HCT116 (cell line): ENCODE measurements at regions not wholly inside any gene's neighbourhood (a gene's known extent, or its start where the extent isn't known, plus 50 kb on each side); places are given as distances from the start of the nearest gene placed in this dataset.

ENCODE experiments used
- ATAC-seq: fragments of 200-7000 bp; cut with Tn5 transposase; 2 replicates; pipeline ENCODE4 v1.9.1; 2020; ENCODE audit warnings: mild to moderate bottlenecking, moderate library complexity
- BruUV-seq: library from RNA; stranded (reverse); fragments of 400-500 nt; replicated peaks from 2 replicates; lab custom pipeline; 2021; lab: Mats Ljungman, UMichigan
- CTCF ChIA-PET: fragments of 300-600 bp; sonication (Branson Sonifier 250); formaldehyde crosslinking; loops from one replicate; lab custom pipeline; 2021; ENCODE audit warnings: antibody characterized with exemption; lab: Charles Lee
- POLR2A ChIA-PET: fragments of 300-600, 350-600 bp; sonication (Branson Sonifier 250); formaldehyde crosslinking; loops from one replicate; lab custom pipeline; 2021; ENCODE audit warnings: antibody characterized with exemption; lab: Charles Lee
- RAD21 ChIA-PET, 2 experiments: fragments of 300-600 bp; sonication (Branson Sonifier 250); formaldehyde crosslinking; loops; one replicate each; lab custom pipeline; 2023; ENCODE audit warnings: low total read pairs in 2 of 2; ENCODE audit not compliant: uncharacterized antibody in 2 of 2, unreplicated experiment in 2 of 2, low non-redundant PET in 1 of 2; lab: Charles Lee
- DNase-seq: peaks from one replicate; pipeline ENCODE4 v3.0.0-alpha.2; 2010; ENCODE audit warnings: low read depth, low spot score
- H2AFZ ChIP-seq: fragments of 200-600 bp; shearing (Covaris generic), sonication (generic); 2 replicates; pipeline ENCODE4 v1.6.1; 2017; ENCODE audit warnings: low read depth, mixed run types, mixed read lengths, antibody characterized with exemption, low read length; ENCODE audit not compliant: poor library complexity, severe bottlenecking
- H3K27ac ChIP-seq: 2 replicates; pipeline ENCODE4 v1.5.1; 2012; ENCODE audit warnings: low read depth, low read length
- H3K27me3 ChIP-seq: fragments of 200-600 bp; sonication (generic); 2 replicates; pipeline ENCODE4 v1.6.1; 2016; ENCODE audit warnings: mixed run types, low read length, mixed read lengths; ENCODE audit not compliant: insufficient read depth
- H3K36me3 ChIP-seq, 2 experiments: fragments of 200-500 bp in 1 of 2; fragments of 200-600 bp in 1 of 2; sonication (Bioruptor generic) in 1 of 2; sonication (generic) in 1 of 2; 2 replicates each; pipeline versions ENCODE4 v1.5.1 to v1.6.1; 2014 to 2016; ENCODE audit warnings: low read length in 2 of 2, inconsistent platforms in 1 of 2, mixed read lengths in 1 of 2, mixed run types in 1 of 2; ENCODE audit not compliant: insufficient read depth in 2 of 2, control insufficient read depth in 1 of 2
- H3K4me1 ChIP-seq, 2 experiments: fragments of 200-600 bp in 1 of 2; sonication (generic) in 1 of 2; 2 replicates each; pipeline versions ENCODE4 v1.5.1 to v1.6.1; 2012 to 2017; ENCODE audit warnings: low read length in 2 of 2, inconsistent platforms in 1 of 2, mild to moderate bottlenecking in 1 of 2, mixed read lengths in 1 of 2, mixed run types in 1 of 2, moderate library complexity in 1 of 2; ENCODE audit not compliant: insufficient read depth in 2 of 2, control insufficient read depth in 1 of 2
- H3K4me2 ChIP-seq: fragments of 200-600 bp; sonication (generic); 2 replicates; pipeline ENCODE4 v1.6.1; 2017; ENCODE audit warnings: mixed run types, low read length, mixed read lengths
- H3K4me3 ChIP-seq, 2 experiments: fragments of 200-600 bp in 1 of 2; sonication (generic) in 1 of 2; replicated peaks in 1 of 2; 2 replicates each; pipeline ENCODE4 v1.5.1; 2011 to 2016; ENCODE audit warnings: low read length in 2 of 2, control low read depth in 1 of 2, low read depth in 1 of 2, mild to moderate bottlenecking in 1 of 2, mixed read lengths in 1 of 2, mixed run types in 1 of 2
- H3K79me2 ChIP-seq: fragments of 200-600 bp; sonication (generic); 2 replicates; pipeline ENCODE4 v1.6.1; 2017; ENCODE audit warnings: mild to moderate bottlenecking, mixed run types, low read length, moderate library complexity, mixed read lengths; ENCODE audit not compliant: insufficient read depth
- H3K9ac ChIP-seq: fragments of 200-600 bp; sonication (generic); 2 replicates; pipeline ENCODE4 v1.6.1; 2016; ENCODE audit warnings: low read length, mixed read lengths
- H3K9me2 ChIP-seq: fragments of 200-600 bp; sonication (generic), shearing (Covaris generic); 2 replicates; pipeline ENCODE4 v1.6.1; 2017; ENCODE audit warnings: mixed run types, mild to moderate bottlenecking, moderate library complexity; ENCODE audit not compliant: insufficient read depth
- H3K9me3 ChIP-seq, 2 experiments: fragments of 200-500 bp in 1 of 2; fragments of 200-600 bp in 1 of 2; sonication (Bioruptor generic) in 1 of 2; sonication (generic) in 1 of 2; 2 replicates each; pipeline ENCODE4 v1.6.1; 2014 to 2017; ENCODE audit warnings: low read length in 2 of 2, mixed read lengths in 2 of 2, inconsistent platforms in 1 of 2, low read depth in 1 of 2, mild to moderate bottlenecking in 1 of 2, mixed run types in 1 of 2, moderate library complexity in 1 of 2; ENCODE audit not compliant: control insufficient read depth in 1 of 2, insufficient read depth in 1 of 2
- H4K20me1 ChIP-seq: fragments of 200-600 bp; sonication (generic), shearing (Covaris generic); 2 replicates; pipeline ENCODE4 v1.6.1; 2017; ENCODE audit warnings: mixed run types, mild to moderate bottlenecking, moderate library complexity; ENCODE audit not compliant: insufficient read depth
- CBX3 ChIP-seq: IDR thresholded peaks from 2 replicates; pipeline ENCODE4 v1.6.1; 2012; ENCODE audit warnings: low read depth
- EGR1 ChIP-seq: IDR thresholded peaks from 2 replicates; pipeline ENCODE4 v1.6.1; 2012; ENCODE audit warnings: low read depth
- EZH2 ChIP-seq: fragments of 200-600 bp; sonication (generic); IDR thresholded peaks from 2 replicates; pipeline ENCODE4 v1.6.1; 2017; ENCODE audit warnings: antibody characterized with exemption, mixed run types
- EZH2phosphoT487 ChIP-seq: fragments of 200-600 bp; IDR thresholded peaks from 2 replicates; pipeline ENCODE4 v1.6.1; 2018; ENCODE audit warnings: antibody characterized with exemption, borderline replicate concordance
- FOSL1 ChIP-seq: IDR thresholded peaks from 2 replicates; pipeline ENCODE4 v1.6.1; 2012; ENCODE audit warnings: low read depth
- JUND ChIP-seq: IDR thresholded peaks from 2 replicates; pipeline ENCODE4 v1.6.1; 2012
- POLR2A ChIP-seq: IDR thresholded peaks from 2 replicates; pipeline ENCODE4 v1.7.0; 2011; ENCODE audit warnings: borderline replicate concordance; ENCODE audit not compliant: insufficient read depth, insufficient read length; ENCODE audit errors: extremely low read depth
- RAD21 ChIP-seq: IDR thresholded peaks from 2 replicates; pipeline ENCODE4 v1.6.1; 2012; ENCODE audit warnings: low read depth, mild to moderate bottlenecking
- YY1 ChIP-seq: IDR thresholded peaks from 2 replicates; pipeline ENCODE4 v1.6.1; 2011; ENCODE audit warnings: low read length, low read depth, moderate library complexity, mild to moderate bottlenecking; ENCODE audit not compliant: insufficient replicate concordance; ENCODE audit errors: extremely low read depth
- ZFX ChIP-seq: fragments of 450-650 bp; IDR thresholded peaks from 2 replicates; pipeline ENCODE4 v1.6.1; 2017
- ZNF274 ChIP-seq: fragments of 200-500 bp; sonication (Bioruptor generic); IDR thresholded peaks from 2 replicates; pipeline ENCODE4 v1.6.1; 2014; ENCODE audit warnings: mild to moderate bottlenecking, low read depth, low read length, inconsistent platforms
- intact Hi-C: fragments of 100-400 bp; cut with micrococcal nuclease; formaldehyde crosslinking; loops from 2 replicates; pipeline ENCODE4 v1.10.0; 2022

DNA sequence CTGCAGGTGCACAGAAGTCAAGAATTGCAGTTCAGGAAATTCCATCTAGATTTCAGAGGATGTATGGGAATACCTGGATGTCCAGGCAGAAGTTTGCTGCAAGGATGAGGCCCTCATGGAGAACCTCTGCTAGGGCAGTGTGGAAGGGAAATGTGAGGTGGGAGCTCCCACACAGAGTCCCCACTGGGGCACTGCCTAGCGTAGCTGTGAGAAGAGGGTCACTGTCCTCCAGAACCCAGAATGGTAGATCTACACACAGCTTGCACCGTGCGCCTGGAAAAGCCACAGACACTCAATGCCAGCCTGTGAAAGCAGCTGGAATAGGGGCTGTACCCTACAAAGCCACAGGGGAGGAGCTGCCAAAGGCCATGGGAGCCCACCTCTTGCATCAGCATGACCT is 681.4 kb downstream of the EPHA7 start:
- no peaks in the 10 kb centered on the region for H3K4me1 ChIP-seq
- H3K9ac ChIP-seq: no peak overlapping the region
- no peak for TF ChIP-seq JUND
- TF ChIP-seq CBX3: no peak
- no peak for TF ChIP-seq ZFX
- TF ChIP-seq EGR1: no peak
- no peak for TF ChIP-seq FOSL1
- TF ChIP-seq YY1: no peak
- no peak for TF ChIP-seq ZNF274
- TF ChIP-seq RAD21: no peak
- TF ChIP-seq POLR2A: no peak
- no peak for TF ChIP-seq EZH2
- TF ChIP-seq EZH2phosphoT487: no peak
- DNase-seq (no peak), ATAC-seq (no peak)
- RAD21 ChIA-PET: no interaction called here
- POLR2A ChIA-PET: no interaction called here
- peaks cover 3 to 6% of the 10 kb centered on the region in 2 experiments; a peak in 2 of 4 replicates for H3K9me3 ChIP-seq
- H4K20me1 ChIP-seq: no peaks in the 10 kb centered on the region
- intact Hi-C loops: no loop called here
- CTCF ChIA-PET: no interaction called here
- no peaks in the 10 kb centered on the region for H3K36me3 ChIP-seq
- no peak overlapping the region for H3K27ac ChIP-seq
- H3K79me2 ChIP-seq: no peaks in the 10 kb centered on the region
- H3K4me2 ChIP-seq: no peak overlapping the region
- H2AFZ ChIP-seq: no peak overlapping the region
- no peaks in the 10 kb centered on the region for H3K9me2 ChIP-seq
- BruUV-seq: no TSS peak
- H3K4me3 ChIP-seq: no peak overlapping the region
- H3K27me3 ChIP-seq: no peaks in the 10 kb centered on the region

DNA sequence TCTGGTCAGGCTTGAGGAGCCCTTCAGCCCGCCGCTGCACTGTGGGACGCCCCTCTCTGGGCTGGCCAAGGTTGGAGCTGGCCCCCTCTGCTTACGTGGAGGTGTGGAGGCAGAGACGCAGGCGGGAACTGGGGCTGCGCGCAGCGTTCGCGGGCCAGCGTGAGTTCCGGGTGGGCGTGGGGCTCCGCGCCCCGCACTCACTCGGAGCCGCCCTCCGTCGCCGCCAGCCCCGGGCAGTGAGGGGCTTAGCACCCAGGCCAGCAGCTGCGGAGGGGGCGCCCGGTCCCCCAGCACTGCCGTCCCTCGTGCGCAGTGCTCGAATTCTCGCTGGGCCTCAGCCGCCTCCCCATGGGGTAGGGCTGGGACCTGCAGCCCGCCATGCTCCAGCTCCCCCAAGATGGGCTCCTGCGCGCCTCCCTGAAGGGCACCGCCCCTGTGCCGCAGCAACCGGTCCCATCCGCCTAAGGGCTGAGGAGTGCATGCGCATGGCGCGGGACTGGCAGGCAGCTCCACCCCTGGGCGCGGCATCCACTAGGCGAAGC is 695.9 kb downstream of the EPHA7 start:
- POLR2A ChIA-PET: no interaction called here

More for the DNA sequence above, 695.9 kb downstream of the EPHA7 start:
- peaks cover 3 to 23% of the 10 kb centered on the region in 2 experiments; a peak in 2 of 4 replicates for H3K9me3 ChIP-seq
- BruUV-seq: no TSS peak
- CTCF ChIA-PET: no interaction called here
- intact Hi-C loops: no loop called here
- no peaks in the 10 kb centered on the region for H3K27me3 ChIP-seq
- DNase-seq (no peak), ATAC-seq (no peak)
- H3K9ac ChIP-seq: no peak overlapping the region
- H3K9me2 ChIP-seq: no peaks in the 10 kb centered on the region
- no peaks in the 10 kb centered on the region for H4K20me1 ChIP-seq
- no peak overlapping the region for H3K27ac ChIP-seq
- no peaks in the 10 kb centered on the region for H3K4me1 ChIP-seq
- H3K4me2 ChIP-seq: no peak overlapping the region
- H2AFZ ChIP-seq: no peak overlapping the region
- TF ChIP-seq RAD21: no peak
- H3K79me2 ChIP-seq: no peaks in the 10 kb centered on the region
- H3K4me3 ChIP-seq: no peak overlapping the region
- RAD21 ChIA-PET: no interaction called here
- H3K36me3 ChIP-seq: no peaks in the 10 kb centered on the region
